Neuronal stem cell (in vitro differentiated cells): ENCODE measurements at regions not wholly inside any gene's neighbourhood (a gene's known extent, or its start where the extent isn't known, plus 50 kb on each side); places are given as distances from the start of the nearest gene placed in this dataset.

ENCODE experiments used
- DNase-seq: peaks from one replicate; pipeline ENCODE4 v3.0.0-alpha.2; 2013; ENCODE audit warnings: low spot score
- H2AFZ ChIP-seq: one replicate; pipeline ENCODE4 v1.6.1; 2013; ENCODE audit warnings: mild to moderate bottlenecking, low read length, inconsistent platforms
- H2AK5ac ChIP-seq: 2 replicates; pipeline ENCODE4 v1.6.1; 2013; ENCODE audit warnings: low read depth, mild to moderate bottlenecking, inconsistent platforms, low read length, moderate library complexity, mixed read lengths
- H2BK120ac ChIP-seq: 2 replicates; pipeline ENCODE4 v1.6.1; 2013; ENCODE audit warnings: low read depth, mild to moderate bottlenecking, inconsistent platforms, low read length, moderate library complexity, mixed read lengths
- H2BK12ac ChIP-seq: one replicate; pipeline ENCODE4 v1.6.1; 2013; ENCODE audit warnings: low read length, inconsistent platforms
- H2BK15ac ChIP-seq: 2 replicates; pipeline ENCODE4 v1.6.1; 2013; ENCODE audit warnings: mild to moderate bottlenecking, low read length, inconsistent platforms, mixed read lengths
- H2BK5ac ChIP-seq: one replicate; pipeline ENCODE4 v1.6.1; 2013; ENCODE audit warnings: inconsistent platforms, mild to moderate bottlenecking, low read length, moderate library complexity
- H3K14ac ChIP-seq: one replicate; pipeline ENCODE4 v1.6.1; 2013; ENCODE audit warnings: low read length, inconsistent platforms
- H3K18ac ChIP-seq: 2 replicates; pipeline ENCODE4 v1.6.1; 2013; ENCODE audit warnings: low read length, inconsistent platforms
- H3K23ac ChIP-seq: 2 replicates; pipeline ENCODE4 v1.6.1; 2013; ENCODE audit warnings: low read depth, mild to moderate bottlenecking, mixed read lengths, low read length, inconsistent platforms; ENCODE audit not compliant: poor library complexity
- H3K27ac ChIP-seq: replicated peaks from 3 replicates; pipeline ENCODE4 v1.5.1; 2013; ENCODE audit warnings: low read length, inconsistent platforms
- H3K27me3 ChIP-seq, 3 experiments: 2 replicates each; pipeline ENCODE4 v1.6.1; 2013; ENCODE audit warnings: low read length in 3 of 3, mild to moderate bottlenecking in 2 of 3, inconsistent platforms in 1 of 3, low read depth in 1 of 3, mixed read lengths in 1 of 3, moderate library complexity in 1 of 3; ENCODE audit not compliant: control insufficient read depth in 3 of 3, insufficient read depth in 3 of 3
- H3K36me3 ChIP-seq, 2 donors: replicated peaks in 1 of 2; 2 replicates each; pipeline ENCODE4 v1.6.1; 2013; ENCODE audit warnings: low read length in 2 of 2; ENCODE audit not compliant: control insufficient read depth in 2 of 2, insufficient read depth in 2 of 2
- H3K4ac ChIP-seq: 2 replicates; pipeline ENCODE4 v1.6.1; 2013; ENCODE audit warnings: inconsistent platforms, mild to moderate bottlenecking, low read length, moderate library complexity
- H3K4me1 ChIP-seq, 2 donors: 1 replicate in 1 of 2; 2 replicates in 1 of 2; pipeline ENCODE4 v1.6.1; 2013; ENCODE audit warnings: low read length in 2 of 2, low read depth in 1 of 2; ENCODE audit not compliant: control insufficient read depth in 2 of 2, insufficient read depth in 1 of 2
- H3K4me2 ChIP-seq: one replicate; pipeline ENCODE4 v1.6.1; 2013; ENCODE audit warnings: mild to moderate bottlenecking, low read length, inconsistent platforms; ENCODE audit not compliant: insufficient read depth, poor library complexity, severe bottlenecking
- H3K4me3 ChIP-seq, 2 donors: 2 replicates each; pipeline ENCODE4 v1.5.1; 2013; ENCODE audit warnings: low read length in 2 of 2, mild to moderate bottlenecking in 2 of 2, inconsistent platforms in 1 of 2, moderate library complexity in 1 of 2
- H3K79me1 ChIP-seq: one replicate; pipeline ENCODE4 v1.6.1; 2013; ENCODE audit warnings: low read depth, mild to moderate bottlenecking, inconsistent platforms, low read length, moderate library complexity
- H3K9ac ChIP-seq: one replicate; pipeline ENCODE4 v1.6.1; 2013; ENCODE audit warnings: mild to moderate bottlenecking, low read depth, low read length, inconsistent platforms; ENCODE audit not compliant: poor library complexity
- H3K9me3 ChIP-seq, 2 donors: replicated peaks in 1 of 2; 2 replicates each; pipeline versions ENCODE3 to v1.6.1; 2013; ENCODE audit warnings: low read length in 2 of 2, mild to moderate bottlenecking in 2 of 2, inconsistent platforms in 1 of 2, low read depth in 1 of 2, mixed read lengths in 1 of 2, moderate library complexity in 1 of 2; ENCODE audit not compliant: control insufficient read depth in 2 of 2, insufficient read depth in 1 of 2
- H4K8ac ChIP-seq: one replicate; pipeline ENCODE4 v1.6.1; 2013; ENCODE audit warnings: low read depth, mild to moderate bottlenecking, inconsistent platforms, low read length, moderate library complexity
- H4K91ac ChIP-seq: one replicate; pipeline ENCODE4 v1.6.1; 2013; ENCODE audit warnings: low read length, low read depth, mild to moderate bottlenecking, inconsistent platforms; ENCODE audit not compliant: poor library complexity
- WGBS, 2 donors: extraction: QIAGEN DNeasy Blood & Tissue Kit; methylation state at CpG; one replicate each; pipeline ENCODE4 v1.1.7; 2013; ENCODE audit warnings: missing lambda C conversion rate in 2 of 2, mixed read lengths in 1 of 2; ENCODE audit not compliant: insufficient read length in 2 of 2, insufficient replicate concordance in 1 of 2; ENCODE audit errors: extremely low coverage in 2 of 2; 5-methylcytosine and 5-hydroxymethylcytosine counted together

GRCh38 chr5:108484035-108484434 lies 102.1 kb upstream of the FBXL17 start:
- H3K23ac ChIP-seq = no peak overlapping the region
- no peak overlapping the region for H2AK5ac ChIP-seq
- no peak overlapping the region for H3K4me2 ChIP-seq
- no peaks in the 10 kb centered on the region for H3K9me3 ChIP-seq
- no peak overlapping the region for H2BK12ac ChIP-seq
- H4K91ac ChIP-seq = no peak overlapping the region
- no CpG with 5 or more reads among the region's 3 CpGs for WGBS, 2 donors
- H2BK5ac ChIP-seq = no peak overlapping the region
- no peak for DNase-seq
- H3K4me1 ChIP-seq = no peaks in the 10 kb centered on the region
- H3K36me3 ChIP-seq = no peaks in the 10 kb centered on the region
- H3K79me1 ChIP-seq = no peaks in the 10 kb centered on the region
- H3K27ac ChIP-seq = no peak overlapping the region
- H2BK15ac ChIP-seq = no peak overlapping the region
- no peak overlapping the region for H3K14ac ChIP-seq
- no peak overlapping the region for H2AFZ ChIP-seq
- no peak overlapping the region for H3K4ac ChIP-seq
- no peak overlapping the region for H3K18ac ChIP-seq
- no peaks in the 10 kb centered on the region for H3K27me3 ChIP-seq
- no peak overlapping the region for H3K9ac ChIP-seq
- no peak overlapping the region for H4K8ac ChIP-seq
- H3K4me3 ChIP-seq = no peak overlapping the region
- no peak overlapping the region for H2BK120ac ChIP-seq

DNA sequence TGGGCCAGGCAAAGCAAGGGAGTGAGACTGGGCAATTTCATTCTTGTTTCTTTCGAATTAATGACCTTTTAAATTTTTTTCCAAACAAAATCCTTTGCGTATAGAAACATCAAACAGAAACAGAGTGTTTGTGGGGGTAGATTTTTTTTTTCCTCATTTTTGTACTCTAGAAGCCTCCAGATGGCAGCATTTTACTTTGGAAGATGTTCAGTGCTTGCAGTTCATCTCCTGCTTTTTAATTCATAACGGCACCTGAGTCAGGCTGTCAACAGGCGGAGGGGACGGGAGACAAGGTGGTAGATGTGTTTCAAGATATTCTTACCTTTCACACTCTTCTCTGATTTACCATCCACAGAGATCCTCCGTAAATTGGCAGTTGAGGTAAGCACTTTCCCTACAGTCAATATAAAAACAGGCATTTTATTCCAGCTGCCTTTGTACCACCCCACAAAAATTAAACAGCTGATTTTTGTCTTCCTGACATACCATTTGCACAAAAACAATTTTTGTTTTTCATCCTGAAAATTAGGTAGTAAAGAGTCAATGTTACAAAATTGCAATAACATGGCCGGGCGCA lies 99.5 kb upstream of the FBXL17 start:
- H2BK15ac ChIP-seq = no peak overlapping the region
- no peak overlapping the region for H2AK5ac ChIP-seq
- no peak overlapping the region for H2BK5ac ChIP-seq
- no peak overlapping the region for H3K18ac ChIP-seq
- H3K14ac ChIP-seq = no peak overlapping the region
- no peak overlapping the region for H3K4me3 ChIP-seq
- no peak overlapping the region for H3K9ac ChIP-seq
- no peak overlapping the region for H4K8ac ChIP-seq
- H3K36me3 ChIP-seq = no peaks in the 10 kb centered on the region
- H2AFZ ChIP-seq = no peak overlapping the region
- no peaks in the 10 kb centered on the region for H3K79me1 ChIP-seq
- H2BK12ac ChIP-seq = no peak overlapping the region
- H4K91ac ChIP-seq = no peak overlapping the region
- H3K27me3 ChIP-seq = no peaks in the 10 kb centered on the region
- no peaks in the 10 kb centered on the region for H3K4me1 ChIP-seq
- no peak overlapping the region for H3K23ac ChIP-seq
- H3K4ac ChIP-seq = no peak overlapping the region
- no CpG with 5 or more reads among the region's 8 CpGs for WGBS, 2 donors
- H3K9me3 ChIP-seq = no peaks in the 10 kb centered on the region
- no peak overlapping the region for H3K27ac ChIP-seq
- no peak overlapping the region for H2BK120ac ChIP-seq
- DNase-seq = peak; percentile 9
- no peak overlapping the region for H3K4me2 ChIP-seq

DNA sequence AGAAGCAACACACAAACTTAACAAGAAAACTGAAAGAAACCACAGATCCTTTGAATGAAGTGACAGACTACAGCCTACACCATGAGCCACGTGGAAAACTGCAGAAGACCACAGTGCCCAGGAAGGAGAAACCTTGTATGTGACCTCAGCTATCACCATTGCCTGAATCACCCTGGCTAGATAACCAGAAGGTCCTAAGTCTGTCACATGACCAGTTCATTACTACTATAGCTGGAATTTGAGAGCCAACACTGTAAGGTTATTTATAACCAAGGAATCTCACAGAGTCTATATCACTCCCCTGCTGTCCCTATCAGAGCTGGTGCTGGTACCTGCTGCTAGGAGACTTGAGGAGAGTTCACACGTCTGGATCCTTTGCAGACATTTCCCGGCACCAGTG lies 90.3 kb upstream of the FBXL17 start:
- Histone ChIP-seq H2AK5ac (no peak overlapping the region), H3K4me3 (no peak overlapping the region), H2BK5ac (no peak overlapping the region), H2BK120ac (no peak overlapping the region), H2BK15ac (no peak overlapping the region), H3K4me2 (no peak overlapping the region), H3K14ac (no peak overlapping the region), H3K9me3 (no peaks in the 10 kb centered on the region), H3K79me1 (no peaks in the 10 kb centered on the region), H3K4ac (no peak overlapping the region), H2AFZ (no peak overlapping the region), H2BK12ac (no peak overlapping the region), H3K36me3 (no peaks in the 10 kb centered on the region), H3K27ac (no peak overlapping the region), H3K23ac (no peak overlapping the region), H4K8ac (no peak overlapping the region), H3K9ac (no peak overlapping the region), H3K27me3 (no peaks in the 10 kb centered on the region), H4K91ac (no peak overlapping the region), H3K18ac (no peak overlapping the region), H3K4me1 (no peaks in the 10 kb centered on the region)
- WGBS, 2 donors = no CpG with 5 or more reads among the region's 3 CpGs
- DNase-seq = no peak

- Histone ChIP-seq H4K91ac (no peak overlapping the region), H2AK5ac (no peak overlapping the region), H3K4ac (no peak overlapping the region), H3K79me1 (no peaks in the 10 kb centered on the region), H2BK5ac (no peak overlapping the region), H3K36me3 (no peaks in the 10 kb centered on the region), H3K9me3 (no peaks in the 10 kb centered on the region), H3K14ac (no peak overlapping the region), H3K4me1 (no peaks in the 10 kb centered on the region), H3K27ac (no peak overlapping the region), H3K4me2 (no peak overlapping the region), H3K18ac (no peak overlapping the region), H3K23ac (no peak overlapping the region), H2BK15ac (no peak overlapping the region), H2AFZ (no peak overlapping the region), H2BK12ac (no peak overlapping the region), H3K9ac (no peak overlapping the region), H3K4me3 (no peak overlapping the region), H4K8ac (no peak overlapping the region), H2BK120ac (no peak overlapping the region), H3K27me3 (no peaks in the 10 kb centered on the region)
- no peak for DNase-seq
- WGBS, 2 donors = no CpG with 5 or more reads among the region's 4 CpGs
Observed at GRCh38 chr5:108467563-108467962, 85.7 kb upstream of the FBXL17 start.
